GM21390 (cell line): ENCODE measurements at regions not wholly inside any gene's neighbourhood (a gene's known extent, or its start where the extent isn't known, plus 50 kb on each side); places are given as distances from the start of the nearest gene placed in this dataset.
"Not testable (repeated sequence)": the region's sequence is repeated elsewhere in the genome, so short reads cannot be mapped to it uniquely, and the experiment has no call there.

Experiments
- ATAC-seq: cut with Tn5 transposase; IDR thresholded peaks from one replicate; pipeline ENCODE4 v1.9.1; 2021; ENCODE audit not compliant: unreplicated experiment

- ATAC-seq, result no peak
Measured at GRCh38 chr16:75983296-75983695, 257.0 kb upstream of the CPHXL start.

DNA sequence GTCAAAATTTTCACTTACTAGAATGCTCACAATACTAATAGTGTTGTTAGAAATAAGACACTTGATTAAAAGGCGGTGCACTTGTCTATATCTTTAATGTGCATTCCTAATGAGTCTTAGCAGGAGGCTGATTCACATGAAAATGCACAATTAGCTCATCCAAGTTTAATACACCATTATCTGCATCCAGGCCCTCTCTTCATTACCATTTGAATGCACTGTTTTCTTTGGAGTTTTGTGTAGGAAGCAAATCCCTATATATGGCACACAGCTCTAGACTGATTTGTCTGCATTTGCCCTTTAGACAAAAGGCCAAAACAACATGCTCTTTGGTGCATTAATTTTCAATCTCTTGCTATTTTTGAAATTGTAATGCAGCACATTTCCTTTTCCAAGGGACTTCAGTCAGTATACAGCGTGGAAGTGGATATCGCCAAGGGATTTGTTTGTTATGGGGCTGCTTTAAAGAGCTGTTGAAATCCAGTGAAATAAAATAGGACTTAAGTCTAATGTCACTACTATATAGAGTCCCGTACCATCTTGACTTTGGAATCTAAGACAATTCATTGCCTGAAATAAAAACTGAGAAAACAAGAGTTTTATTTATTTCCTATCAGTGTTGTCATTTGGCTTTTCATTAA lies 257.6 kb upstream of the CPHXL start:
- ATAC-seq, result no peak

DNA sequence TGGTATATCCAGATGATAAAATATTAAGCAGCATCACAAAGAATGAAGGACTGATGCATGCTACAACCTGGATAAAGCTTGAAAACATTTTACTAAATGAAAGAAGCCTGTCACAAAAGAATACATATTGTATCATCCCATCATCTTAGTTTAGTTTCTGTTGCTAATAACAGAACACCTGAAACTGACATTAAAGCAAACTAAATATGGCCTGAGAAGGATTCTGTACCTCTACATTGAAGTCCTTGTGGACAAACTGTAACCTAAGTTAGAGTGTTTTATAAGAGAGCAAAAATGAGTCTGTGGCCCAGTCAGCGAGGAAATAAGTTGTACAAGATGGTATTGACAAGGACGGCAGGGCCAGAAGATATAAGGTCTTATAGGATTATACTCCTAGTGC lies 261.0 kb upstream of the CPHXL start:
- no peak for ATAC-seq

DNA sequence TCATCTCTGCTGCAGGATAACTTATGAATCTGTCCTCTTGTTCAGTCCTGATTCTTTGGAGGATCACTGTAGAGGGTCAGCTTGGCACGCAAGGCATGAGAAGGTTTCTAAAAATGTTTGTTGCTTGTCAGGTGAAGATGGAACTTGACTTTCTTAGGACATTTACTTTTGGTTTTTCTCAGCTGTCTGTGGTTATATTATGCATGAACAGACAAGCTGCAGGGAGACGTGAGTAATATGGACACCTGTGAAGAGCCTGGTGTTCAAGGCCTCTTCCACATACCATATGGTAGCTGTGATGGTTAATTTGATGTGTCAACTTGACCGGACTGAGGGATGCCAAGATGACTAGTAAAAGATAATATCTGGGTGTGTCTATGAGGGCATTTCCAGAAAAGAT lies 270.2 kb upstream of the CPHXL start:
- no peak for ATAC-seq

GRCh38 chr16:75997606-75998005 lies 271.3 kb upstream of the CPHXL start:
- no peak for ATAC-seq

DNA sequence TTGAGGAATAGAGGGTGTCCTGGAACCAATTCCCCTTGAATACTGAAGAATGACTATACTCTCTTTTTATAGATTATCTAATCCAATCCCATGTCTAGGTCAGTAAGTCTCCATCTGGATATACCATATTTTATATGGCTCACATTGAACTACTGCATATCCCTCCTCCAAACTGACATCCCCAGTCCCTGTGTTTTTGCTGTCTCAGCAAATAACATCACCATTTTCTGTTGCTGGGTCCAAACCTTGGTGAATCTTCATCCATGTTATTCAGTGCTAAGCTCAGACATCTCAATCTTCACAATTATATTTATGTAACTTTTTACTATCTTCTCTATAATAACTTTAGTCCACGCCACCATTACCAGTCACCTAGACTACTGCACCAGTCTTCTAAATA lies 269.6 kb upstream of the CNTNAP4 start:
- ATAC-seq, result no peak

- ATAC-seq, result no peak
Measured at GRCh38 chr16:76023835-76024234, 253.4 kb upstream of the CNTNAP4 start.

- no peak for ATAC-seq
Measured at GRCh38 chr16:76035689-76036088, 241.5 kb upstream of the CNTNAP4 start.

DNA sequence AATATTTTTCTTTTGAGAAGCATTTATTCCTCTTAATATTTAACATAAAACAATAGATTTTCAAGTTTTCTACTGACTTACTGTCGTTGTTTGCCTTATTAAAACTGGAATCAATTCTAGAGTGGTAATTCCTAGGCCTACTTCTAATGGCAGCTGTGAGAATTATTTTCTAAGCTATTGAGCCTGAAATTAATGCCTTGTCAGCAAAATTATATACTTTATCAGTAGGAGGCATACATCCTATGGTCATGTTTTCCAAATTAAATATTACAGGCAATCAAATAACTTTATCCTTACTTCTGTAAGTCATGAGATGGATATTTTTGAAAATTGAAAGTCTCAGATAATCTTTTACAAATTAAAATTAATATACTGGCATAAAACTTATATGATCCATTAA lies 239.1 kb upstream of the CNTNAP4 start:
- ATAC-seq, result no peak

- no peak for ATAC-seq
Measured at GRCh38 chr16:76052725-76053124, 224.5 kb upstream of the CNTNAP4 start.

GRCh38 chr16:76059186-76059585 lies 218.0 kb upstream of the CNTNAP4 start:
- no peak for ATAC-seq

DNA sequence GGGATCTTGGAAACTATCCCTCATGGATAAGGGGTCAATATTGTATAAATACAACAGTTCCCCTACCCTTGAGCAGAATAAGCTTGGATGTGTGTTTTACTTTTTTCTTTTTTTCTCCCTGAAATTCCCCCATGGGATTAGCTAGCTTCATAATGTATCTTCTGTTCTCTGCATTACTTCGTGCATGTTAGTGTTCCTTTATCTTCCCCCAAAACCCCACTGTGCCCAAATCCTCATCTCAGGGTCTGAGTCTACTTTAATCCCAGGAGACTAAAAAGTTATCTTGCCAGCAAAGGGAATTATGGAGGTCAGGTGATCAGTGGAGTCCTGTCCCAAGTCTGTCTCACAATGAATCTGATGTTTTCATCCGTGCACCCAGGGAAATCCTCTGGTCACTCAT lies 217.5 kb upstream of the CNTNAP4 start:
- no peak for ATAC-seq

GRCh38 chr16:76071690-76072089 lies 205.5 kb upstream of the CNTNAP4 start:
- no peak for ATAC-seq

- ATAC-seq, result no peak
Measured at GRCh38 chr16:76081967-76082366, 195.2 kb upstream of the CNTNAP4 start.

- no peak for ATAC-seq
Measured at GRCh38 chr16:76106647-76107046, 170.6 kb upstream of the CNTNAP4 start.

GRCh38 chr16:76108460-76108859 lies 168.7 kb upstream of the CNTNAP4 start:
- no peak for ATAC-seq

GRCh38 chr16:76114681-76115080 lies 162.5 kb upstream of the CNTNAP4 start:
- ATAC-seq, result no peak

GRCh38 chr16:76118344-76118743 lies 158.9 kb upstream of the CNTNAP4 start:
- no peak for ATAC-seq

- no peak for ATAC-seq
Measured at GRCh38 chr16:76121636-76122035, 155.6 kb upstream of the CNTNAP4 start.

- no peak for ATAC-seq
Measured at GRCh38 chr16:76123966-76124365, 153.2 kb upstream of the CNTNAP4 start.

- ATAC-seq, result no peak
Measured at GRCh38 chr16:76125871-76126270, 151.3 kb upstream of the CNTNAP4 start.

DNA sequence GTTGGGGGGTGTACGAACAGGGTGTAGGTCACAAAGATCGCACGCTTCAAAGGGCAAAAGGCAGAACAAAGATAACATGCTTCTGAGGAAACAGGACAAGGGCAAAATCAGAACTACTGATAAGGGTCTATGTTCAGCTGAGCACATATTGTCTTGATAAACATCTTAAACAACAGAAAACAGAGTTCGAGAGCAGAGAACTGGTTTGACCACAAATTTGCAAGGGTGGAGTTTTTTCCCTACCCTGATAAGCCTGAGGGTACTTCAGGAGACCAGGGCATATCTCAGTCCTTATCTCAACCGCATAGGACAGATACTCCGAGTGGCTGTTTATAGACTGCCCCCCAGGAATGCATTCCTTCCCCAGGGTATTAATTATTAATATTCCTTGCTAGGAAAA lies 139.1 kb upstream of the CNTNAP4 start:
- ATAC-seq, result not testable (repeated sequence)

DNA sequence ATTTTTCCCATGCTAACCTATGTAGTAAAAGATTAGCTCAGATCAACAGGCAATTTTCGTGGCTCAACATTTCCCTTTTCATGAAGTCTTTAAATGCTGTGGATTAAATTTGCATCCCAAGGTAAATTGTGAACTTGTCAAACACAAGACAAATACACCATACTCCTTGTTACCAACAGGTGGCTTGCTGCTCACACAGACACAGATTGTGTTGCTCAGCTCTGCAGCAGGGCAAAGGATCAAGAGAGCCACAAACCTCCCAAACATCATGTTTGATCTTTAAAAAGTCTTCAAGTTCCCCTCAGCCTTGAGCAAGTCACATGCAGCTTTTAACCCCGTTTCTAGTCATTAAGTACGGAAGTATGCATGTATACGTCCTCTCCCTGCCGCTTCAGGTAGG lies 119.6 kb upstream of the CNTNAP4 start:
- no peak for ATAC-seq

GRCh38 chr16:76162046-76162445 lies 115.2 kb upstream of the CNTNAP4 start:
- no peak for ATAC-seq
